Fibroblast of skin of scalp (primary cell): ENCODE measurements at regions not wholly inside any gene's neighbourhood (a gene's known extent, or its start where the extent isn't known, plus 50 kb on each side); places are given as distances from the start of the nearest gene placed in this dataset.
A peak's percentile ranks its signal among the peaks of the same experiment; 100 is the strongest.
"Not testable (repeated sequence)": the region's sequence is repeated elsewhere in the genome, so short reads cannot be mapped to it uniquely, and the experiment has no call there.

Experiments used
- DNase-seq: peaks from one replicate; pipeline ENCODE4 v3.0.0-alpha.2; 2013

DNA sequence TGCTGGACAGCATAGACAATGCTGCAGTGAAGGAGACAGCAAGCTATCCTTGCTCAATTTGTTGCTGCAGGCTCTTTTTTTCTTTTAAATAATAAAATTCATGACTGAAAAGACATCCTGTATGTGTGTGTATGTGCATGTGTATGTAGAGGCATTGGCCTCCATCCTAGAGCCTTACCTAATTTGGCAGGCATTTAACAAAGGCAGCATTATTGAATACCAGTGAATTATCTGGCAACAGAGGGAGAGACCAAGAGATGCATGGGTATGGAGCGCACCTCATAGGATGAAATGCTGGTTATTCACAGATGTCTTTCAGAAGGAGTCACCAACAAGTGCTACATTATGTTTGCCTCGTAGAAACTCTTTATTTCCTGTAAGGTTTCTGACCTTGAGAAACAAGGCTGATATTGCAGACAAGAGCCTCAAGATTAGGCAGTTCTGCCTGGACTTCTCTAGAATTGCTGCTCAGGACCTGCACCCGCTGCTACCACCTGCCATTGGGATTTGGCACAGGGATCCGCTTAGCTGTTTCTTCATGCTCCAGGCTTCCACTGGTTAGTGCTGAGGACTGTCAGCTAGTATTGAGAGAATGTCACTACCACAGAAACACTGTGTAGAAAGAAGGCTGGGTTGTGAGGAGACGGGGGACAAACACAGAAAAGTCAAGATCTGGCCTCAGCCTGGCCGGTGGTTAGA is 247.7 kb upstream of the RFX3 start:
- DNase-seq = no peak

DNA sequence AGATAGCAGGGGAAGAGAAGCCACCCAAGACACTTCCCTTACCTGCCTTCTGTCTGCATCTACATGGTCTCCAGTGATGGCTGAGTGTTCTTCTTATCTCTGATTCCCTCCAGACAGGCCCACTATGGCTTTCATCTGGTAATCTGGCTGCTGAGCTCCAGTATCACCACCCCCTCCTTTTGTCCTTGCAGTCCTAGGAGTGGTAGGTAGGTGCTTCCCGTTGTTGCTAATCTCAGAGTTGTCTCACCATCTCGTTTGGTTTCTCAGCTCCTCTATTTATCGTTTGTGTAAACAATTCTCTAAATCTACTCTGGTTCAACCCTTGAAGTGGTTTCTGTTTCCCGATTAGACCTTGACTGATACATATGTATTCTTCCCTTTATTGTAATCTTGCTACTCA is 243.8 kb upstream of the RFX3 start:
- no peak for DNase-seq

DNA sequence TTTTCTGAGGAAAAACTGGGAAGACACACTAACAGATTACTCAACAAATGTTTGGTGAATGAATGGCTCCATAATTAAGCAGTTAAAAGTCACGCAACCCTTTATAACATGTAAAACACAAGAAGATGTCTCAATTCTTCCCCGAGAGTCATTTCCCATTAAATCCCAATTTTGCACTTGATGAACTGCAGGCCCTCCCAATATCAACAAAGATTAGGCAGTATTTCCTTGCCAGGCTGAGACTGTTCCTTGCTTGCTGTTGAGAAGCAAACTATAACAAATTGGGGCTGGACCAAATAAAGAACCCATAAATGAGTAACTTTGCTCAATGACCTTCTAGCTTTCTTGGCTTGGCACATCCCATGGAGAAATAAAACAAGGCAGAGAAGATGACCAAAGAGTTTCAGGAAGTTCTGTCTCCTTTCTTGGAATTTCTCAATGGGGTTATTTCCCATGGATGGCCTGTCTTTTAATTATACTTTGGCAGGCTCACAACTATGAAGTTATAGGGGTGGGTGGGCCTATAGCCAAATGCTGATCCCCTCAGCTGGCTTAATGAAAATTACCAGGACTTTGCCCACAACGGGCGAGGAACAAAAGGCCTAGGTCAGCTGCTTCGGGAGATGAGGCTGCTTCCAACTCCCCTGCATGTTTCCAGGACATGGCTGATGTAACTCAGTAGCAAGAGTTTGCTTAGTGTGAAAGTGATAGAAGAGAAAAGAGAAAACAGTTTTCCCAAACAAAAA is 243.1 kb upstream of the RFX3 start:
- peak; percentile 79 for DNase-seq

DNA sequence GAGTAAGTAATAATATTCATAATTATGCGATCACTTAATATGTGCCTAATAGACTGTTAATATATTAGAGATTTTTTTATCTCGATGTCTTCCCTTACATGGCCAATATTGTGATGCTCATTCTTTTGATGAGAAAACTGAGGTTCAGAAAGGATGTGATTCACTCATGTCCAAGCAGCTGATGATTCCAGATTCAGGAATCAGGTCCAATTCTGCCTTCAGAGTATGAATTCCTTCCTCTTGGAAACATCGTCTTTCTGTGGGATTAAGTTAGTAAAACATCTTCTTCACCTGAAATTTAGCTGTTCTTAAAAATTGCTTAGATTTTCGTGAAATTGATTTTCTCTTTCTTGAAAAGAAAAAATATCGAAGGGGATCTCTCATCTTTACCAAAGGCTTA is 242.5 kb upstream of the RFX3 start:
- peak; percentile 47 for DNase-seq

DNA sequence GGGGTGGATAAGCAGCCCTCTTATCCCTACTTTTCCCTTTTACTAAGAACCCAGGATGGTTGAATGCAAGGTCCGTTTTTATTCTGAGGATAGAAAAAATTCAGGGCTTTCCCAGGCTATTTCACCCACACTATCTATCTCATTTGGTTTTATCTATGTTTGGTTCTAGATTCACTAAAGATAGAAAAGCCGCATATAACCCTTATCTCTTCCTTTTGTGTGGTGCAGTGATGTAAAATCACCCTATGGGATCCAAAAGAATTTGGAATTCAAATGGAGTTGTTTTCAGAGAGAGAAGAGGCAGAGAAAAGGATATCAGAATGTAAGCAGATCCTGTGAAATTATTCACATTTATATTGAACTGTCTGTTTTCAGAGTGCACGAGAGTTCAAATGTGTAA is 236.3 kb upstream of the RFX3 start:
- DNase-seq = no peak

DNA sequence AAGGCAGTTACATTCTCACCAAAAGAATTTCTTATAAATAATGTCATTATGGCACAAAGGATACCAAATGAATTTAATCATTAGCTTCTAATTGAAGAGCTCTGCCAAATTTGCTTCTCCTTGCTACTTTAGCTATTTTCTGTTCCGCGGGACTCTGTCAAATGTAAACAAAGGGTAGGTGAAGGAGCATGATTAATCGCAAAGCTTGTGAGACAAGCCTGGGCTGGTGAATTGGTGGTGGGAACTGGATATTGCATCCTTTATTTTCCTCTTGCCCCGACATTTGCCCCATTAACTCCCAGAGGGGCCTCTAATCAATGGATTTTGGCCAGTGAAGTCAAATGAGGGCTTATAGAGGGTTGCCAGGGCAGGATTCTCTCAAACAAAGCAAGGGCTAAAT is 234.2 kb upstream of the RFX3 start:
- no peak for DNase-seq

DNA sequence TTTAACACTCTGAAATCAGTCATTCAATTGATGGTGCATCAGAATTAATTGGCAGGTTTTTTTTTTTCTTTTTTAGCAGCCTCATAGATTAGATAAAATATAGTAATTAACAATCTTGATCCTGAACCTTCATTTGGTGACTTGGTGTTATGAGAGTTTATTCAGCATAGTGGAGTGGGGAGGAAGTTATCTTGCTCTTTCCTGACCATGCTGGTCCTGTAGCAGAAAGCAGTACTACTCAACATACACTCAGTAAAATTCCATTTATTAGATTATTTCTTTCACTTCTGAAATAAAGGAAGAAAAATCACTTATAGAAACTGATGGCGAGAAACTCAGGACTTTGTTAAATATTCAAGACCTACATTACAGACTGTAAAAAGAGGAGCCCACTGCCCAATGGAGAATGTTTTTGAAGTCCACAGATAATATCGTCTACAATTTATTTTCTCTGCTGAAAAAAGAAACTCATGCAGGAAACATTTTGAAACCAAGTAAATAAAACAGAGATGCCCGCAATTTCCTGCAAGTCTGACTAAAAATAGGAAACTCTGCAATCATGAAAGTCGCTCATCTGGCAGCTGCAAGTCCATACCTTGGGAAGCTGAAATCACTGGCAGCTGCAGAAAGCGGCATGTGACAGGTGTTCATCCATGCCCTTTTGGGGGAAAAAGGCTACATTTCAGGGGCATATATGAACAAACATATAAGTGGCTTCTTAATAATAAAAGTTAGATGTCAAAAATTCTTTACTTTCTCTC is 233.2 kb upstream of the RFX3 start:
- no peak for DNase-seq

DNA sequence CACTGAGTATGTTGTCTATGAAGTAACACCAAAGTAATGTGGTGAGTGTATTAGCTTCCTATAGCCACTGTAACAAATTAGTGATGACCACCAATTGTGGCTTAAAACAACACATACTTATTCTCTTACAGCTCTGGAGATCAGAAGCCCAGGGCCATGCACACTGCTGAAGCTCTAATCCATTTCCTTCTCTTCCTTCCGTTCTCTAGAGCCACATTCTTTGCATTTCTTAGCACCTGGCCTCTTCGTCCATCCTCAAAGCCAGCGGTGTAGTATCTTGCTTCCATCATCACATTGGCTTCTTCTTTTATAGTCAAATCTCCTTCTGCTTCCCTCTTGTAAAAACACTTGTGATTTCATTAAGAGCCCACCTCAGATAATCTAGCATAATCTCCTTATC is 230.3 kb upstream of the RFX3 start:
- DNase-seq = no peak

DNA sequence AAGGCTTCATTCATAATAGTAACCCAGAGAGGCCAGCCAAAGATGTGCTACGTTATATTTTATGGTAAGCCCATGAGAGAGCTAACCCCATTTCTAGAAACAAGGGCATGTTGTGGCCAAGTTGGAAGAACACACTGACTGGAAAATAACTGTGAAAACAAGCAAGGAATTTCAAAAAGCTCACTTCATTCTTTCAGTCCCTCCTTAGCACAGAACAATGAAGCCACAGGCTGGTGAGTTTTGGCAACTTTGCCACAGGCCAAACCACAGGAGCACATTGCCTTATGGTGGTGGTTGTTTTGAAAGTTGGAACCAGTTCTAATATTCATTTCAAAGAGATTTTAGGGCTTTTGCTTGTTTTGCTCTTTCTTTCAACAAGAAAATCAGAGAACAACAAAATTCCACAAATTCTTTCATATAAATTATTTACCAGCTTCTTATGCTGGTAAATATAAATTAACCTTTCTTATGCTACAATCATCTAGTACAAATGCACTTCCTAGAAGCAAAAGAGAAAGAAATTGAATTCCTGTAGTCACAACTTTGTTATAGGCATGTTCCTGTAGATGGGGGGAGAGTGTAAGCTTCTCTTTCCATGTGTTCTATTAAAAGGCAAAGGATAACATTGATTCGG is 225.4 kb upstream of the RFX3 start:
- DNase-seq = peak; percentile 79

DNA sequence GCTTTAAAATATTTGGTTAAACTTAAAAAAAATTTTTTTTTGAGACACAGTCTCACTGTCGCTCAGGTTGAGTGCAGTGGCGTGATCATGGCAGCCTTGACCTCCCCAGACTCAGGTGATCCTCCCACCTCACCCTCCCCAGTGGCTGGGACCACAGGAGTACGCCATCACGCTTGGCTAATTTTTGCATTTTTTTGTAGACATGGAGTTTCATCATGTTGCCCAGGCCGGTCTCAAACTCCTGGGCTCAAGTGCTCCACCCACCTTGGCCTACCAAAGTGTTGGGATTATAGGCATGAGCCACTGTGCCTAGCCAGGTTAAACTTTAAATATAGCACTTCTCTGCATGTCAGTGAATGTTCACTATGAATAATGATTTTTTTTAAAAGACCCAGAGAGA is 224.5 kb upstream of the RFX3 start:
- no peak for DNase-seq

DNA sequence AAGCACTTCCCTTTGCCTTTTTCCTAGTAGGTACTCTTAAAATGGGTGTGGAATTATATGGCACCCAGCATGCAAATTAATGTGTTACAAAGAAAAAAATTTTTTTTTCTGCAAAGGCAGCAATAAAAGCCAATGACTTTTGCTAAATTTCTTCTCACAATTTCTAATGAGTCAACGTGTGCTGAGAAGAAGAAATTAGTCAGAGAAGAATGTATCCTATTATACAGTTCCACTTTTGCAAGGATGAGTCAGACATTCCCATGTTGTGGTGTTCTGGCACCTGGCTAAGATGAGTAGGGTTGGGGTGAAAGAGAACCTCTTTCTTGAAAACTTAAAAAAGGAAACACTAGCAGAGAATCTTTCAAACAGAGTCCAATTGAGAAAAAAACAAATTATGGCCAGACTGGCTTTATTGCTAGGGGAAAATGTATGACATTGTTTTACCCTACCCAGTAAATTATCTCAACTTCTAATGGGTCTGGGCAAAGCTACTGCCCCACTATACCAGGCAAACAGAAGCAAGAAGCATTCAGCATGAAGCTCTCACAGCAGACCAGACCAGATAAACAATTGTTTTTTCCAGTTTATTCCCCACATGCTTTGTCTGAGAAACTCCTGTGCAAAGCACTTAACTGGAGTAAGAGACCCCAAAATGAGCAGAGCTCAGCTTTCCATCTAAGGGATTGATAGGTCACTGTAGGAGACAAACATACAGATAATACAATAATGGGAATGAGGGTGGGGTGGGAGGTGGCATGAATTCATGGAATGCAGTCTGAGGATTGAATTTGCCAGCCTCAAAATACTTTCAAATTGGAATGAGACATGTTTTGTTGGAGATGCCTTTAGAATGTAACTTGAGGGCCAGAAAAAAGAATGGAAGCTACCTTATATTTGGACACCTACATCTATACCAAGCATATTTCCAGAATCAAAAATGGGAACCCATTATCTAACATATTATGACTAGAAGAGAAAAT is 220.8 kb upstream of the RFX3 start:
- peak; percentile 72 for DNase-seq

DNA sequence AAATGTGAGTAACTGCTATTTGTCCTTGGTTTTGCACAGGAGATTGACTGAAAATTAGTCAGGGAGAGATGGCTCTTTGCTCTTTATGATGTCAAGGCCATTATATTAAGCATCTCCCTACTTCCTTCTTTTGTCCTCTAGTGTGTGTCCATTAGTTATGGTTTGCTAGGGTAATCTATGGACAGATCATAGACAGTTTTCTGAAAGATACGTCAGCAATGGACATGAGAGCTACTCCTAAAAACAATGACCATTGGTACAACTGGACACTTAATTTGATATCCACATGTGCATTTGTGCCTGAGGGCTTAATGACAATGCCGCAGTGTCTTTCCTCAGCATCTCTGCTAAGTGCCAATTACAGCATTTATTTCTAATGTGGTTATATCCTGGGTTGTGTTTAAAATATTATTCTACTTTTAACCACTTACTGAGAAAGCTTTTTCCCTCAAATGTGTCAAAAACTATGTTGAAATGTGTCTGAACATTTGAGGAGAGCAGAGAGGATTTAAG is 218.2 kb upstream of the RFX3 start:
- no peak for DNase-seq

DNA sequence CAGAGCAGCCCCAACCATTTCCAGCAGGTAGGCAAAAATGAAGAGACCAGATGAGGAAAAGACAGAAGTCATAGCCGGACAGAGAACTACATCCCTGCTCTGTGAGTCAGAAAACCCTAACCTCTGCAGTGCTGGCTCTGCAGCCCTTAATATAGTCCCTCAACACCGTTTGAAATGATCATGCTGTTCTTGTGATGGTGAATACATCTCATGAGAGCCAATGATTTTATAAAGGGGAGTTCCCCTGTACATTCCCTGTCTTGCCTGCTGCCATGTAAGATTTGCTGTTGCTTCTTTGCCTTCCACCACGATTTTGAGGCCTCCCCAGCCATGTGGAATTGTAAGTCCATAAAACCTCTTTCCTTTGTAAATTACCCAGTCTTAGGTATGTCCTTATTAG is 216.8 kb upstream of the RFX3 start:
- DNase-seq = no peak

DNA sequence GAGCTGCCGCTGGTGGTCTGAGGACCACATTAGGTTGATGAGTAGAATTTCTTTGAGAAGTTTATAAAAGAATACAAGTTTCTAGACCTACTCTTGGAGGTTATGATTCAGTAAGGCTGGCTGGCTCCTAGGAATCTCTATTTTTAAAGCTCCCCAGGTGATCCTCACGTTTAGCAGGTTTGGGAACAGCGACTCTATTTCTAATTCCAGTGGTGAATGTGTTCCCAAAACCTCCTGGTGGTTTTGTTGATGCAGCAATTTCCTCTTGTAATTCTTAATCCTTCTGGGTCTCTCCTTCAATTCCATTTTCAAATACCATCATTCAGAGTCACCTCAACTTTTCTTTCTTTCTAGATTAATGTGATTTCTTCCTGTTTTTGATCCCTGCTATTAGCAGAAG is 215.9 kb upstream of the RFX3 start:
- no peak for DNase-seq

DNA sequence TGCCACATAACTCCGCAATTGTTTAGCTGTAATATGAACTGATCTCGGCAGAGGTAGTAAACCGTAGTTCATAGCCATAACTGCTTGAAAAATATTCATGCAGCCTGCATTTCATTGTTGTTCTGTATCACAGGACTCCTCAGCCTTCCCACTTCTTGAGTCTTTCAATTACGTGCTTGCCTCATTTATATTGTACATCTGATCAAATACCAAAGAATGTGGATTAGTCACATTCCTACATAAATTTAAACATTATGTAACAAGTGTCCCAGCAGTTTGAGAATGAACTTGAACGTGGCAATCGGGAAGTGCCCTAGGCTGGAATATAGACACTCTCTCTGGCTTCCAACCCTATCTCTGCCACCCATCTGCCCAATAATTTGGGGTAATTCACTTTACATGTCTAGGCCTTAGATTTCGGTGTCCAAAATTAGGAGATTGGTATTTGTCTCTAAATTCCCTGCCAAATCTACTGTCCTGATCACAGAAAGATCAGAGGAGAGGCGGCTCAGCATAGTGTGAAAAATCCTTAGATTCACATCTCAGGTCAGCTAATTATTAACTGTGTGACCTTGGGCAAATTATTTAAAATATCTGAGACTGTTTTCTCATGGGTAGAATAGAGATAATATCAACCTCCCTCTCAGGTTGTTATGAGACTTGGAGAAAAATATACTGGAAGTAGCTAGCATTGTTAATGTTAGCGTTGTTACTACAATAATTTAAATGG is 215.1 kb upstream of the RFX3 start:
- DNase-seq = peak; percentile 47

DNA sequence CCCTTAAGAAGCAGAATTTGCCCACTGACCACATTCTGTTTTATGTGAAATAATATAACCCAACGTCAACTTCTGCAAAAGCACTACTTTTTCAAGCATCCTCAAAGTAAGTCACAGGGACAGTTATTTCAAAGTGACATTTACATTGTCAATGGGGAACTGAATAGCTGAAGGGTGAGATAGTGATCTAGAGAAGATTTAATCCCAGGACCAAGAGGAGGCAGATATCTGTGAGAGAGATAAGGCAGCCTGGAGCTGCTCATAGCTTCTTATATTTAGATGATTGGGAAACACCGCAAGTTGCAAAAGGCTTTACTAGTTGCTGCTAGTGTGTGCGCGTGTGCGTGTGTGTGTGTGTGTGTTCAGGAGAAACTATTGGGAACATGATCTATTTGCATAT is 210.4 kb upstream of the RFX3 start:
- no peak for DNase-seq

DNA sequence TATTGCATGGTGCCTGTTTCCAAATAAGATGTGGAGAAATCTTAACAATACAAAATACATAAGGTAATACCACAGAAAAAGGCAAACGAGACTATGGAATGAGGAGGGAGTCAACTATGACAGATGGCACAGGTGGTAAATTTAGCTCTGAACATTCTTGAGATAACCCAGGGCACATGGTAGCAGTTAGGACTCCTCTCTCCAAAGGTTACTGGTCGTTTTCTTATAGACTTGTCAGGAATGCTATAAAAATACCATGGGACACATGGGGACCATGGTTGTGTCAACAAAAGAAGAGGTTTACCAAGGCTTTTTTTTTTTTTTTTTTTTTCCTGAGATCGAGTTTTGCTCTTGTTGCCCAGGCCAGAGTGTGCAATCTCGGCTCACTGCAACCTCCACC is 209.4 kb upstream of the RFX3 start:
- DNase-seq = no peak

DNA sequence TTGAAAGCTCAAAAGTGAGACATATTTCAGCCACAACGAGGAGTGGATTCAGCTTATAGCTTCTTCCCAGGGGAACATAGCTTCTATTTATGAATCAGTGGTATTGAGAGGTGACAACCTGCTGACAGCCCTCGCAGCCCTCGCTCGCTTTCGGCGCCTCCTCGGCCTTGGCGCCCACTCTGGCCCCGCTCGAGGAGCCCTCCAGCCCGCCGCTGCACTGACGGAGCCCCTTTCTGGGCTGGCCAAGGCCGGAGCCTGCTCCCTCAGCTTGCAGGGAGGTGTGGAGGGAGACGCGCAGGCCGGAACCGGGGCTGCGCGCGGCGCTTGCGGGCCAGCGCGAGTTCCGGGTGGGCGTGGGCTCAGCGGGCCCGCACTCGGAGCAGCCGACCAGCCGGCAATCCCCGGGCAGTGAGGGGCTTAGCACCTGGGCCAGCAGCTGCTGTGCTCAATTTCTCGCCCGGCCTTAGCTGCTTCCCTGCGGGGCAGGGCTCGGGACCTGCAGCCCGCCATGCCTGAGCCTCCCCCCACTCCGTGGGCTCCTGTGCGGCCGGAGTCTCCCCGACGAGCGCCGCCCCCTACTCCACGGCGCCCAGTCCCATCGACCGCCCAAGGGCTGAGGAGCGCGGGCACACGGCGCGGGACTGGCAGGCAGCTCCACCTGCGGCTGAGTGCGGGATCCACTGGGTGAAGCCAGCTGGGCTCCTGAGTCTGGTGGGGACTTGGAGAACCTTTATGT is 207.9 kb upstream of the RFX3 start:
- DNase-seq = not testable (repeated sequence)

DNA sequence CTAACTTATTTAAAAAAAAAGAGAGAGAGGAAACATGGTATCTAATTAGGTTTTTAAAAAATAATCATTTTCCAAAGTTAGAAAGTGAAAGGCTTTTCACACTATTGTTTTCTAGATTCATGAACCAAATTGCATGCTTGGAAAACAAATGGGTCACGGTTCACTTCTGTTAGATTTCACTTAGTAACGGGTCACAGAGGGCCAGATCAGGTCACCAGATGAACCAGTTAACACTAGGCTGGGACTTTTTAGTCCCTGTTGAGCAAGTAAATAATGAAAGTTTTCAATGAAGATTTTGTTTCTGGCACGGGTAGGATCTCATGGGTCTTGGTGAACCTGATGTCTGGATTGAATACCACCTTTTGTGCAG is 207.2 kb upstream of the RFX3 start:
- DNase-seq = no peak
